ENCODE measurements at regions not wholly inside any gene's neighbourhood (a gene's known extent, or its start where the extent isn't known, plus 50 kb on each side); places are given as distances from the start of the nearest gene placed in this dataset.

DNA sequence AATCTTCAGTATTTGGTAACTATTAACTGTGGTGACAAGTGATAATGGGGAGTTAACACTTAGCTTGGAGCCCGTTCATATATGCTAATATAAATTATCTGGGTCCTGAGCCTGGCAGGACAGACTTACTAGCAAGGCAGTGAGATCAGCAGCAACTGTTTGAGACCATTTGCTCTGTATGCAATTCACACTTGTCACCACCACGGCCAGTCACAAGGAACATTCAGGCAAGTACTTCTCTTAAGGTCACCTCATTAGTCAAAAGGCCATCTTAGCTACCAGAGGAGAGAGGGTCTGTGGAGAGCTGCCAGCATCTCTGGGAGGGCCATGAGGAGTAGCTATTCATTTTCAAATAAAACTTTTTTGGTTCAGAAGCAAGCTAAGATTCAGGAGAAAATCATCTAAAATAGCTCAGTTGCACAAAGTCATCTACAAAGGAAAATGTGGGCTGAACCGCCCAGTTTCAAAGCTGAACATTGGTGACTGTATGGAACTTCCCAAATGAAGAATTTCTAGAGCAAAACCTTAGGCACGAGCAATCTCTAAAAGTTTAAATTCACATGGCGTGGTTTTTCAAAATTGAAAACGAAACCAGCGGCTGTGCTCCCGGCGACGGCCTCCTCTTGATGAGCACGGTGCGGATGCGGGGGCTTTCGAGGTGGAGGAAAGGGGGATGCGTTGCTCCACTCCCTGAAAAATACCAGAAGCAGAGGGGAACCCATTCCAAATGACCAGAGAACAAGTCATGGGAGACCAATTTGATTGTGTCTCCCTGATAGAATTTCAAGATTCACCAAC, 233.5 kb upstream of the MGMT start:
- CTCF ChIA-PET: no interaction called here
- TF ChIP-seq, protein P1, sequence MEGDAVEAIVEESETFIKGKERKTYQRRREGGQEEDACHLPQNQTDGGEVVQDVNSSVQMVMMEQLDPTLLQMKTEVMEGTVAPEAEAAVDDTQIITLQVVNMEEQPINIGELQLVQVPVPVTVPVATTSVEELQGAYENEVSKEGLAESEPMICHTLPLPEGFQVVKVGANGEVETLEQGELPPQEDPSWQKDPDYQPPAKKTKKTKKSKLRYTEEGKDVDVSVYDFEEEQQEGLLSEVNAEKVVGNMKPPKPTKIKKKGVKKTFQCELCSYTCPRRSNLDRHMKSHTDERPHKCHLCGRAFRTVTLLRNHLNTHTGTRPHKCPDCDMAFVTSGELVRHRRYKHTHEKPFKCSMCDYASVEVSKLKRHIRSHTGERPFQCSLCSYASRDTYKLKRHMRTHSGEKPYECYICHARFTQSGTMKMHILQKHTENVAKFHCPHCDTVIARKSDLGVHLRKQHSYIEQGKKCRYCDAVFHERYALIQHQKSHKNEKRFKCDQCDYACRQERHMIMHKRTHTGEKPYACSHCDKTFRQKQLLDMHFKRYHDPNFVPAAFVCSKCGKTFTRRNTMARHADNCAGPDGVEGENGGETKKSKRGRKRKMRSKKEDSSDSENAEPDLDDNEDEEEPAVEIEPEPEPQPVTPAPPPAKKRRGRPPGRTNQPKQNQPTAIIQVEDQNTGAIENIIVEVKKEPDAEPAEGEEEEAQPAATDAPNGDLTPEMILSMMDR (IDR thresholded peaks at IDR 0.05; ENCODE audit: insufficient read depth, low read length, missing control alignments): no peak
- no peak for DNase-seq (ENCODE audit: low read depth, low spot score)
- POLR2A ChIA-PET: no interaction called here
- H3K4me3 ChIP-seq (ENCODE audit: low read depth, low read length): no peak overlapping the region

DNA sequence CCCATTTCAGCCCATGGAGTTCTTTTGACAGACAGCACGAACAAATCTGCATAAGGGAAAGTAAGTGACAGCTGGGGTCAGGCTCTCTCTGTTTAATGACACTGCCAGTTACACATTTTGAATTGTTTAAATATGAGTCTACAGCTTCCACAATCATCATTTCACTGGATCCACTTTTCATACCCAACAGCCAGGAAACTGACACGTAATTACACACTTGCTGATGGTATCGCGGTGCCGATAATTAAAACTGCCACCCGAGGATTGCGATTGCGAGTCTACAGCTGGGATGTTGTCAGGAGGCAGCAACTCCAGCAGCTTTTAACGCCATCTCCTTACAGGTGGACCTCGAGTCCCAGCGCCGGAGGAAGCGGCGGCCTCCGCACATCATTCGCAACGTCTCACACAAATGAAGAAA, 230.8 kb upstream of the MGMT start:
- TF ChIP-seq, protein P1 (IDR thresholded peaks at IDR 0.05; ENCODE audit: insufficient read depth, low read length, missing control alignments): no peak
- H3K4me3 ChIP-seq (ENCODE audit: low read depth, low read length): no peak overlapping the region
- POLR2A ChIA-PET: no interaction called here
- CTCF ChIA-PET: no interaction called here
- DNase-seq (ENCODE audit: low read depth, low spot score): no peak

DNA sequence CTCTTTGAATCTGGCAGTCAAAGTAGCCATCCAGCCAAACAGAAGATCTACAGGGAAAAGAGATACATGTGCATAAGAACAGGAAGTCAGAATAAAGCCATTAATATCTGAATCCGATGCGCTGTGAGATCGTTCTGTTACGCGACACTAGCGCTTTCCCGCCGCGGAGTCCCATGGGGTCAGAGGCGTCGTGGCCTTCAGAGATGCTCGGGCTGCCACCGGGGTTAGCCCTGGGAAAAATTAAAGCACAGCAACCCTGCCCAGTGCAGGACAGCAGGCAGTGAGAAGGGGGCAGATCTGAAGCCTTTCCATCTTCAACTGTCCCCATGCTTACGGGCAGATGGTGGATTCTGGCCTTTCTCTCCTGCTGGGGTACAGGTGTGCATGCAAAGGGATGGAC, 225.6 kb upstream of the MGMT start:
- ChIA-PET CTCF (no interaction called here), POLR2A (no interaction called here)
- TF ChIP-seq, protein P1 (IDR thresholded peaks at IDR 0.05; ENCODE audit: insufficient read depth, low read length, missing control alignments): no peak
- no peak for DNase-seq (ENCODE audit: low read depth, low spot score)
- no peak overlapping the region for H3K4me3 ChIP-seq (ENCODE audit: low read depth, low read length)

DNA sequence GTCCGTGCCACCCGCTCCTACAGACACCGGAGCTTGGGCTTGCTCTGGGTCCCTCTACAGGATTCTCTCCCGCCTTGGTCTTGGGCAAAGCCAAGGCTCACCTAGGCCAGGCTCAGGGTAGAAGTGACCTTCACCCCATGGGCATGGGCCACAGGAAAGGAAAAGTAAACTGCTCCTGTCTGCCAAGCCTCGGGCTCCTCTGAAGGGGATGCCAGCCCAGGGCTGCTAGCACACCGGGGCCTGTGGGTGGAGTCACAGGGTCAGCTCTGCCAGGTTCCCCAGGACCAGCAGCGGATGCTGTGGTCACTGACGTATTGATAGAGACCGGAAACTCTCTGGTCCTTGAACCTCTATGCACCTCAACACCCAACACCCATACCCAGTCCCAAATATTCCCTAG, 222.7 kb upstream of the MGMT start:
- ChIA-PET CTCF (no interaction called here), POLR2A (no interaction called here)
- H3K4me3 ChIP-seq (ENCODE audit: low read depth, low read length): no peak overlapping the region
- TF ChIP-seq, protein P1 (IDR thresholded peaks at IDR 0.05; ENCODE audit: insufficient read depth, low read length, missing control alignments): no peak
- no peak for DNase-seq (ENCODE audit: low read depth, low spot score)

DNA sequence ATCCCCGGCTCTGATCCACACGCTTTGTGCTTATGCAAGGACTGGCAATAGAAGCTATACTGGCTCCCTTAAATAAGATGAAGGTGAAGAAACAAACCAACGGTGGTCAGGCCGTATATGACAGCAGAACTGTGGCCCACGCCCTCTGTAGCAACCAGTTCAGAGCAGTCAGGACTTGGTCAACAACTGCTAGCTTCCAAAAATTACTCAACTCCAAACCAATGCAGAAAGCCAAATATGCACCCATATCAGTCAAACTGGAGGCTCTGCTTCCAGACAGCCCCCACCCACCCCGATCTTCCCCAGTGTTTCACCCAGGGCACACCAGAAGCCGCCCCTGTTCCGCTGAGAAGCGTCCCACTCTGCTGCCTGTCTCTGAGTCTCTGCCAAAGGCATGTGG, 222.3 kb upstream of the MGMT start:
- H3K4me3 ChIP-seq (ENCODE audit: low read depth, low read length): no peak overlapping the region
- no peak for DNase-seq (ENCODE audit: low read depth, low spot score)
- TF ChIP-seq, protein P1 (IDR thresholded peaks at IDR 0.05; ENCODE audit: insufficient read depth, low read length, missing control alignments): no peak
- ChIA-PET CTCF (no interaction called here), POLR2A (no interaction called here)

DNA sequence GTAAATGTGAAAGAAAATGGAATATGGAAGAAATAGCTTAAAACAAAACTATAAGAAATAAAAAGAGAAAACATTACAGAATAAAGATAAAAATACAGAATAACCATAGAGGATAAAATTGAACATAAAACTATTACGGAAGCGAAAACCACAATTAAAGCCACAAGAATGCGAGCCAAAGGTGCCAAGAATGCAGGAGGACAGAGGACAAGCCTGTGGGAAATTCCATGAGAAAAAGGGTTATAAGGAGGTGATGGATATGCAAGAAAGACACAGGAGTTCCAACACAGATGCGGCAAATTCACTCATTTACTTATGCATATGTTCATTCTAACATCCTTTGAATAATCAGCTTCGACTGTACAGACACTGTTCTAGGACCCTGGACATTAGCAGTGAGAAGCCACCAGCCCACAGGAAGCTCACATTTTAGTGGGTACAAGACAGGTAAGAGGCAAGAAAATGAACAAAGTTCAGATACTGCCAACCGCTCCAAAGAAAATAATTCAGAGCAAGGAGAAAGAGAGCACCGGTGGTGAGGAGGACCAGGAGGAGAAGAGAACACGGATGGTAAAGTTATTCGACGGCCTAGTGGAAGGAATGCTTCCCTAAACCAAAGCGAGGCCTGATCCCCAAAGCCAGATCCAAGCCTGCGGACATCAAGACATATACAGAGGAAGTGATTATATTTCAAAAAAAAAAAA, 213.7 kb upstream of the MGMT start:
- H3K4me3 ChIP-seq (ENCODE audit: low read depth, low read length): no peak overlapping the region
- TF ChIP-seq, protein P1 (IDR thresholded peaks at IDR 0.05; ENCODE audit: insufficient read depth, low read length, missing control alignments): no peak
- CTCF ChIA-PET: no interaction called here
- no peak for DNase-seq (ENCODE audit: low read depth, low spot score)
- POLR2A ChIA-PET: no interaction called here
